ENCODE measurements at regions not wholly inside any gene's neighbourhood (a gene's known extent, or its start where the extent isn't known, plus 50 kb on each side); places are given as distances from the start of the nearest gene placed in this dataset.

- TF ChIP-seq CTCF (IDR thresholded peaks at IDR 0.05) (no peak), EP300 (IDR thresholded peaks at IDR 0.05) (no peak), POLR2A (IDR thresholded peaks at IDR 0.05) (no peak)
These were observed 71.5 kb upstream of the ANXA1 start for GRCh38 chr9:73080110-73080694.

Measured in ovary (tissue), 3 donors.